HEK293 (cell line): ENCODE measurements at regions not wholly inside any gene's neighbourhood (a gene's known extent, or its start where the extent isn't known, plus 50 kb on each side); places are given as distances from the start of the nearest gene placed in this dataset.
"Not testable (repeated sequence)": the region's sequence is repeated elsewhere in the genome, so short reads cannot be mapped to it uniquely, and the experiment has no call there.

Experiments used
- CTCF ChIA-PET: fragments of 350-600 bp; formaldehyde crosslinking; extraction: SDS; loops from one replicate; lab custom pipeline; 2021; ENCODE audit warnings: antibody characterized with exemption; lab: Yijun Ruan, JAX
- POLR2A ChIA-PET: fragments of 300-600 bp; formaldehyde crosslinking; extraction: SDS; loops from one replicate; lab custom pipeline; 2020; ENCODE audit warnings: antibody characterized with exemption, inconsistent platforms; lab: Yijun Ruan, JAX
- H3K27ac ChIP-seq: fragments of 200-500 bp; sonication (Bioruptor generic); 2 replicates; pipeline ENCODE4 v1.5.1; 2014; ENCODE audit warnings: low read depth, low read length, control low read depth, inconsistent platforms; ENCODE audit errors: extremely low read depth
- H3K36me3 ChIP-seq, 2 experiments: fragments of 200-500 bp in 1 of 2; sonication (Bioruptor generic) in 1 of 2; 1 replicate in 1 of 2; 2 replicates in 1 of 2; pipeline ENCODE4 v1.5.1; 2014 to 2017; ENCODE audit warnings: inconsistent platforms in 2 of 2, low read length in 2 of 2; ENCODE audit not compliant: control insufficient read depth in 2 of 2, insufficient read depth in 1 of 2
- H3K4me1 ChIP-seq: fragments of 200-500 bp; sonication (Bioruptor generic); 2 replicates; pipeline ENCODE4 v1.5.1; 2014; ENCODE audit warnings: mild to moderate bottlenecking, low read length, inconsistent platforms; ENCODE audit not compliant: control insufficient read depth, insufficient read depth
- H3K4me3 ChIP-seq: 2 replicates; pipeline ENCODE4 v1.5.1; 2011; ENCODE audit warnings: low read depth, mild to moderate bottlenecking, control low read depth, low read length, moderate library complexity
- H3K9me3 ChIP-seq: fragments of 200-500 bp; sonication (Bioruptor generic); 2 replicates; pipeline ENCODE4 v1.5.1; 2014; ENCODE audit warnings: low read depth, low read length, inconsistent platforms; ENCODE audit not compliant: control insufficient read depth, insufficient read depth
- BCL11B ChIP-seq: fragments of 450-650 bp; formaldehyde crosslinking; IDR thresholded peaks from 2 replicates; pipeline ENCODE4 v1.5.1; 2016; ENCODE audit warnings: low read depth, missing biosample characterization, missing genetic modification characterization
- GFI1B ChIP-seq: fragments of 450-650 bp; formaldehyde crosslinking; IDR thresholded peaks from 2 replicates; pipeline ENCODE4 v1.5.1; 2016; ENCODE audit warnings: missing biosample characterization, missing genetic modification characterization
- IKZF3 ChIP-seq: fragments of 450-650 bp; IDR thresholded peaks from 2 replicates; pipeline ENCODE4 v1.5.0; 2018; ENCODE audit warnings: missing biosample characterization, mild to moderate bottlenecking, missing genetic modification characterization, moderate library complexity
- KLF10 ChIP-seq: fragments of 450-650 bp; IDR thresholded peaks from 2 replicates; pipeline ENCODE4 v1.5.1; 2018; ENCODE audit warnings: missing biosample characterization, mild to moderate bottlenecking, missing genetic modification characterization
- MZF1 ChIP-seq: fragments of 450-650 bp; formaldehyde crosslinking; IDR thresholded peaks from 2 replicates; pipeline ENCODE4 v1.5.1; 2017; ENCODE audit warnings: missing biosample characterization, missing genetic modification characterization, borderline replicate concordance
- ZNF138 ChIP-seq: fragments of 450-650 bp; formaldehyde crosslinking; IDR thresholded peaks from 2 replicates; pipeline ENCODE4 v1.5.1; 2016; ENCODE audit warnings: missing biosample characterization, missing genetic modification characterization, borderline replicate concordance
- ZNF157 ChIP-seq: fragments of 450-650 bp; formaldehyde crosslinking; IDR thresholded peaks from 2 replicates; pipeline ENCODE4 v1.5.1; 2016; ENCODE audit warnings: missing biosample characterization, missing genetic modification characterization
- ZNF2 ChIP-seq: fragments of 450-650 bp; formaldehyde crosslinking; IDR thresholded peaks from 2 replicates; pipeline ENCODE4 v1.5.1; 2016; ENCODE audit warnings: missing biosample characterization, missing genetic modification characterization
- ZNF239 ChIP-seq: fragments of 450-650 bp; formaldehyde crosslinking; IDR thresholded peaks from 2 replicates; pipeline ENCODE4 v1.5.1; 2016; ENCODE audit warnings: missing biosample characterization, missing genetic modification characterization
- ZNF302 ChIP-seq: fragments of 450-650 bp; formaldehyde crosslinking; IDR thresholded peaks from 2 replicates; pipeline ENCODE4 v1.5.1; 2016; ENCODE audit warnings: missing biosample characterization, missing genetic modification characterization, low read depth
- ZNF433 ChIP-seq: fragments of 450-650 bp; formaldehyde crosslinking; IDR thresholded peaks from 2 replicates; pipeline ENCODE4 v1.5.1; 2016; ENCODE audit warnings: missing biosample characterization, missing genetic modification characterization, low read depth
- ZNF624 ChIP-seq: fragments of 450-650 bp; formaldehyde crosslinking; IDR thresholded peaks from 2 replicates; pipeline ENCODE4 v1.5.1; 2017; ENCODE audit warnings: missing biosample characterization, missing genetic modification characterization
- ZSCAN30 ChIP-seq: fragments of 450-650 bp; IDR thresholded peaks from 2 replicates; pipeline ENCODE4 v1.5.1; 2018; ENCODE audit warnings: missing biosample characterization, mild to moderate bottlenecking, missing genetic modification characterization, moderate library complexity
- TF ChIP-seq, protein P1 (sequence below): fragments of 450-650 bp; formaldehyde crosslinking; IDR thresholded peaks from 2 replicates; pipeline ENCODE4 v1.5.1; 2016; ENCODE audit warnings: missing biosample characterization, missing genetic modification characterization
- TF ChIP-seq, protein P2 (sequence below): fragments of 450-650 bp; formaldehyde crosslinking; IDR thresholded peaks from 2 replicates; pipeline ENCODE4 v1.5.1; 2016; ENCODE audit warnings: missing biosample characterization, missing genetic modification characterization
- TF ChIP-seq, protein P3 (sequence below): fragments of 450-650 bp; formaldehyde crosslinking; IDR thresholded peaks from 2 replicates; pipeline ENCODE4 v1.5.1; 2016; ENCODE audit warnings: missing biosample characterization, missing genetic modification characterization
- TF ChIP-seq, protein P4 (sequence below): fragments of 450-650 bp; formaldehyde crosslinking; IDR thresholded peaks from 2 replicates; pipeline ENCODE4 v1.5.1; 2016; ENCODE audit warnings: missing biosample characterization, missing genetic modification characterization

DNA sequence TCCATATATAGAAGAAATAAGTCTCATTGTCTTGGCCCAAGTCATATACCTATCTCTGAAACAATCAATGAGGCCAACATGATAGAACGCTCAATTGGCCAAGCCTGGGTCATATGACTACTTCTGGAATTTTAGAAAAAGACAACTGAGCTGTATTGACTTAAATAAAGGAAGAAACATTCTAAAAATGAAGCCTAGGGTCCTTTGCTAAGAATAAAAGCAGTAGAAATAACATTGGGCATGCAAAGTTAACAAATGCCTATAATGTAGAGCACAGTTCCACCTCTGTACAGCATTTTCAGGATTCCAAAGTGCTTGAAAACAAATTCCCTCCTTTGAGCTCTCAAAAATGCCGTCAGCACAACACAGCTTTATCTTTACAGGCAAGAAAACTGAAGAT, 391.8 kb downstream of the PRELID2 start:
- ChIA-PET POLR2A (no interaction called here), CTCF (no interaction called here)
- Histone ChIP-seq H3K4me3 (no peak overlapping the region), H3K9me3 (no peaks in the 10 kb centered on the region), H3K27ac (no peak overlapping the region), H3K36me3 (no peaks in the 10 kb centered on the region), H3K4me1 (no peaks in the 10 kb centered on the region)
- TF ChIP-seq, protein P1, sequence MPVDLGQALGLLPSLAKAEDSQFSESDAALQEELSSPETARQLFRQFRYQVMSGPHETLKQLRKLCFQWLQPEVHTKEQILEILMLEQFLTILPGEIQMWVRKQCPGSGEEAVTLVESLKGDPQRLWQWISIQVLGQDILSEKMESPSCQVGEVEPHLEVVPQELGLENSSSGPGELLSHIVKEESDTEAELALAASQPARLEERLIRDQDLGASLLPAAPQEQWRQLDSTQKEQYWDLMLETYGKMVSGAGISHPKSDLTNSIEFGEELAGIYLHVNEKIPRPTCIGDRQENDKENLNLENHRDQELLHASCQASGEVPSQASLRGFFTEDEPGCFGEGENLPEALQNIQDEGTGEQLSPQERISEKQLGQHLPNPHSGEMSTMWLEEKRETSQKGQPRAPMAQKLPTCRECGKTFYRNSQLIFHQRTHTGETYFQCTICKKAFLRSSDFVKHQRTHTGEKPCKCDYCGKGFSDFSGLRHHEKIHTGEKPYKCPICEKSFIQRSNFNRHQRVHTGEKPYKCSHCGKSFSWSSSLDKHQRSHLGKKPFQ (tag by site-specific recombination), result no peak
- TF ChIP-seq MZF1 (tag by site-specific recombination) (no peak), ZNF157 (tag by site-specific recombination) (no peak), ZSCAN30 (tag by site-specific recombination) (no peak), ZNF302 (no peak), IKZF3 (no peak), ZNF239 (tag by site-specific recombination) (no peak), ZNF138 (tag by site-specific recombination) (no peak), ZNF433 (tag by site-specific recombination) (no peak), BCL11B (tag by site-specific recombination) (no peak), ZNF624 (tag by site-specific recombination) (no peak), KLF10 (tag by site-specific recombination) (no peak), GFI1B (tag by site-specific recombination) (no peak), ZNF2 (tag by site-specific recombination) (no peak)
- TF ChIP-seq, protein P2, sequence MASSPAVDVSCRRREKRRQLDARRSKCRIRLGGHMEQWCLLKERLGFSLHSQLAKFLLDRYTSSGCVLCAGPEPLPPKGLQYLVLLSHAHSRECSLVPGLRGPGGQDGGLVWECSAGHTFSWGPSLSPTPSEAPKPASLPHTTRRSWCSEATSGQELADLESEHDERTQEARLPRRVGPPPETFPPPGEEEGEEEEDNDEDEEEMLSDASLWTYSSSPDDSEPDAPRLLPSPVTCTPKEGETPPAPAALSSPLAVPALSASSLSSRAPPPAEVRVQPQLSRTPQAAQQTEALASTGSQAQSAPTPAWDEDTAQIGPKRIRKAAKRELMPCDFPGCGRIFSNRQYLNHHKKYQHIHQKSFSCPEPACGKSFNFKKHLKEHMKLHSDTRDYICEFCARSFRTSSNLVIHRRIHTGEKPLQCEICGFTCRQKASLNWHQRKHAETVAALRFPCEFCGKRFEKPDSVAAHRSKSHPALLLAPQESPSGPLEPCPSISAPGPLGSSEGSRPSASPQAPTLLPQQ, result no peak
- TF ChIP-seq, protein P3, sequence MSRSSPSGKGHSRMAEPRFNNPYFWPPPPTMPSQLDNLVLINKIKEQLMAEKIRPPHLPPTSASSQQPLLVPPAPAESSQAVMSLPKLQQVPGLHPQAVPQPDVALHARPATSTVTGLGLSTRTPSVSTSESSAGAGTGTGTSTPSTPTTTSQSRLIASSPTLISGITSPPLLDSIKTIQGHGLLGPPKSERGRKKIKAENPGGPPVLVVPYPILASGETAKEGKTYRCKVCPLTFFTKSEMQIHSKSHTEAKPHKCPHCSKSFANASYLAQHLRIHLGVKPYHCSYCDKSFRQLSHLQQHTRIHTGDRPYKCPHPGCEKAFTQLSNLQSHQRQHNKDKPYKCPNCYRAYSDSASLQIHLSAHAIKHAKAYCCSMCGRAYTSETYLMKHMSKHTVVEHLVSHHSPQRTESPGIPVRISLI, result no peak
- TF ChIP-seq, protein P4, sequence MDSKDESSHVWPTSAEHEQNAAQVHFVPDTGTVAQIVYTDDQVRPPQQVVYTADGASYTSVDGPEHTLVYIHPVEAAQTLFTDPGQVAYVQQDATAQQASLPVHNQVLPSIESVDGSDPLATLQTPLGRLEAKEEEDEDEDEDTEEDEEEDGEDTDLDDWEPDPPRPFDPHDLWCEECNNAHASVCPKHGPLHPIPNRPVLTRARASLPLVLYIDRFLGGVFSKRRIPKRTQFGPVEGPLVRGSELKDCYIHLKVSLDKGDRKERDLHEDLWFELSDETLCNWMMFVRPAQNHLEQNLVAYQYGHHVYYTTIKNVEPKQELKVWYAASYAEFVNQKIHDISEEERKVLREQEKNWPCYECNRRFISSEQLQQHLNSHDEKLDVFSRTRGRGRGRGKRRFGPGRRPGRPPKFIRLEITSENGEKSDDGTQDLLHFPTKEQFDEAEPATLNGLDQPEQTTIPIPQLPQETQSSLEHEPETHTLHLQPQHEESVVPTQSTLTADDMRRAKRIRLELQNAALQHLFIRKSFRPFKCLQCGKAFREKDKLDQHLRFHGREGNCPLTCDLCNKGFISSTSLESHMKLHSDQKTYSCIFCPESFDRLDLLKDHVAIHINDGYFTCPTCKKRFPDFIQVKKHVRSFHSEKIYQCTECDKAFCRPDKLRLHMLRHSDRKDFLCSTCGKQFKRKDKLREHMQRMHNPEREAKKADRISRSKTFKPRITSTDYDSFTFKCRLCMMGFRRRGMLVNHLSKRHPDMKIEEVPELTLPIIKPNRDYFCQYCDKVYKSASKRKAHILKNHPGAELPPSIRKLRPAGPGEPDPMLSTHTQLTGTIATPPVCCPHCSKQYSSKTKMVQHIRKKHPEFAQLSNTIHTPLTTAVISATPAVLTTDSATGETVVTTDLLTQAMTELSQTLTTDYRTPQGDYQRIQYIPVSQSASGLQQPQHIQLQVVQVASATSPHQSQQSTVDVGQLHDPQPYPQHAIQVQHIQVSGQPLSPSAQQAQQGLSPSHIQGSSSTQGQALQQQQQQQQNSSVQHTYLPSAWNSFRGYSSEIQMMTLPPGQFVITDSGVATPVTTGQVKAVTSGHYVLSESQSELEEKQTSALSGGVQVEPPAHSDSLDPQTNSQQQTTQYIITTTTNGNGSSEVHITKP (tag by site-specific recombination), result no peak

DNA sequence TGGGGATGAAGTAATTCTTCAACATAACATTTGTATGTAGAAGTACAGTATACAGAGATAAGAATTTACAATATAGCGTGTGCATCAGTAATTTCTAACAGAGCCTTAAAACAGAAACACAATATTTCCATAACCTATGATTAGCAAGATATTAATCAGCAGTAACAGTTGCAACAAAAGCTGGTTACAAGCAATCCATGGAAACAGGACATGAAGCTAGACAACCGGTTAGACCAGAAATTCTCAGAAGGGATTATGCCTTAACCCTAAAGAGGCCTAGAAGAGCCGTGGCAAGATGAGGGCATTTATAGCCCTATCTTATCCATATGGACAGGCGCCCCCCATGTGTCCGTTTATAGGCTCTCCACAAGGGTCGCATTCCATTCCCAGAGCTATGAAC, 392.5 kb downstream of the PRELID2 start:
- CTCF ChIA-PET, result not testable (repeated sequence)

More for the DNA sequence above, 392.5 kb downstream of the PRELID2 start:
- POLR2A ChIA-PET, H3K9me3 ChIP-seq, H3K4me3 ChIP-seq, H3K4me1 ChIP-seq, H3K27ac ChIP-seq, H3K36me3 ChIP-seq: not testable (repeated sequence)
